HepG2 (cell line): ENCODE measurements at regions not wholly inside any gene's neighbourhood (a gene's known extent, or its start where the extent isn't known, plus 50 kb on each side); places are given as distances from the start of the nearest gene placed in this dataset.

Experiments
- ATAC-seq: fragments of 200-7000 bp; cut with Tn5 transposase; 3 replicates; pipeline ENCODE4 v1.9.1; 2020; ENCODE audit warnings: mild to moderate bottlenecking, moderate library complexity
- BruUV-seq: library from RNA; stranded (reverse); fragments of 400-500 nt; replicated peaks from 2 replicates; lab custom pipeline; 2021; lab: Mats Ljungman, UMichigan
- CTCF ChIA-PET: fragments of 300-600 bp; formaldehyde crosslinking; extraction: SDS; loops from one replicate; lab custom pipeline; 2021; ENCODE audit warnings: low total read pairs, inconsistent platforms, low intra/inter-chr PET ratio; lab: Yijun Ruan, JAX
- POLR2A ChIA-PET: fragments of 350-600 bp; sonication (Branson Sonifier 250); formaldehyde crosslinking; loops from one replicate; lab custom pipeline; 2020; ENCODE audit warnings: antibody characterized with exemption, inconsistent platforms; lab: Yijun Ruan, JAX
- DNase-seq: peaks from one replicate; pipeline ENCODE4 v3.0.0-alpha.2; 2015; ENCODE audit warnings: low spot score
- FAIRE-seq: peaks from 3 replicates; lab custom pipeline; 2011; peaks lifted over from hg19 to GRCh38; lab: Jason Lieb, UNC
- H2AFZ ChIP-seq: one replicate; pipeline ENCODE4 v1.6.1; 2011; ENCODE audit warnings: low read length, inconsistent platforms
- H3K27ac ChIP-seq: fragments of 300-600 bp; 3 replicates; pipeline ENCODE4 v1.8.0; 2011; ENCODE audit warnings: mixed run types, mild to moderate bottlenecking, mixed read lengths, low read length, inconsistent platforms; ENCODE audit not compliant: insufficient read depth; ENCODE audit errors: extremely low read length
- H3K27me3 ChIP-seq, 2 experiments: fragments of 200-600 bp in 1 of 2; 2 replicates in 1 of 2; 3 replicates in 1 of 2; pipeline versions ENCODE4 v1.6.0 to v1.8.0; 2011; ENCODE audit warnings: low read length in 2 of 2, mild to moderate bottlenecking in 2 of 2, moderate library complexity in 2 of 2, inconsistent platforms in 1 of 2; ENCODE audit not compliant: insufficient read depth in 2 of 2, control insufficient read depth in 1 of 2
- H3K36me3 ChIP-seq, 2 experiments: fragments of 200-600 bp in 1 of 2; replicated peaks in 1 of 2; 2 replicates in 1 of 2; 3 replicates in 1 of 2; pipeline versions ENCODE4 v1.5.1 to v1.8.0; 2011; ENCODE audit warnings: low read length in 2 of 2, inconsistent platforms in 1 of 2; ENCODE audit not compliant: insufficient read depth in 2 of 2, control insufficient read depth in 1 of 2
- H3K4me1 ChIP-seq: 2 replicates; pipeline ENCODE4 v1.5.1; 2012; ENCODE audit warnings: low read length, inconsistent platforms; ENCODE audit not compliant: insufficient read depth
- H3K4me2 ChIP-seq: 2 replicates; pipeline ENCODE4 v1.6.0; 2011; ENCODE audit warnings: low read depth, low read length, inconsistent platforms
- H3K4me3 ChIP-seq, 3 experiments: fragments of 200-600 bp in 1 of 3; sonication (generic), shearing (Covaris generic) in 1 of 3; replicated peaks in 1 of 3; 2 replicates each; pipeline ENCODE4 v1.5.1; 2011 to 2016; ENCODE audit warnings: low read length in 3 of 3, inconsistent platforms in 2 of 3, low read depth in 2 of 3, mild to moderate bottlenecking in 2 of 3, control low read depth in 1 of 3, mixed read lengths in 1 of 3; ENCODE audit not compliant: insufficient read depth in 1 of 3
- H3K79me2 ChIP-seq: one replicate; pipeline ENCODE4 v1.6.1; 2011; ENCODE audit warnings: low read length, inconsistent platforms; ENCODE audit not compliant: insufficient read depth
- H3K9ac ChIP-seq: 2 replicates; pipeline ENCODE4 v1.6.0; 2011; ENCODE audit warnings: mild to moderate bottlenecking, low read depth, low read length, inconsistent platforms; ENCODE audit not compliant: insufficient read depth
- H3K9me3 ChIP-seq: 2 replicates; pipeline ENCODE4 v1.5.1; 2012; ENCODE audit warnings: mild to moderate bottlenecking, low read length
- H4K20me1 ChIP-seq: 2 replicates; pipeline ENCODE4 v1.6.0; 2011; ENCODE audit warnings: inconsistent platforms, mild to moderate bottlenecking, low read length, moderate library complexity; ENCODE audit not compliant: insufficient read depth
- ATF5 ChIP-seq: sonication (generic); formaldehyde crosslinking; IDR thresholded peaks from 2 replicates; pipeline ENCODE4 v1.4.0; 2020; ENCODE audit warnings: mild to moderate bottlenecking, low read depth, missing genetic modification reagents
- HNF1B ChIP-seq: sonication (generic); formaldehyde crosslinking; IDR thresholded peaks from 2 replicates; pipeline ENCODE4 v1.5.1; 2020; ENCODE audit warnings: mild to moderate bottlenecking, moderate library complexity, missing genetic modification reagents
- SCMH1 ChIP-seq: sonication (generic); formaldehyde crosslinking; IDR thresholded peaks from 2 replicates; pipeline ENCODE4 v1.9.0; 2021; ENCODE audit warnings: missing genetic modification reagents, mild to moderate bottlenecking, borderline replicate concordance
- ZHX1 ChIP-seq: sonication (generic); formaldehyde crosslinking; IDR thresholded peaks from 2 replicates; pipeline ENCODE4 v1.8.1; 2022; ENCODE audit warnings: low read depth, mild to moderate bottlenecking, missing genetic modification reagents
- ZNF136 ChIP-seq: sonication (generic); formaldehyde crosslinking; IDR thresholded peaks from 2 replicates; pipeline ENCODE4 v1.8.1; 2022; ENCODE audit warnings: low read depth, mild to moderate bottlenecking, moderate library complexity, missing genetic modification reagents
- WGBS: methylation state at CpG from one replicate; pipeline ENCODE4 v1.1.6; 2017; ENCODE audit warnings: low lambda C conversion rate; 5-methylcytosine and 5-hydroxymethylcytosine counted together
- in situ Hi-C: cut with HindIII; loops from 2 replicates; pipeline ENCODE4 v1.10.0; 2017; ENCODE audit warnings: low pct_unique_long_range_greater_than_20kb; ENCODE audit not compliant: extremely low pct_ligation_motif_present
- intact Hi-C: fragments of 100-400 bp; cut with micrococcal nuclease; formaldehyde crosslinking; loops from one replicate; pipeline ENCODE4 v1.10.0; 2022; ENCODE audit not compliant: unreplicated experiment

- POLR2A ChIA-PET, result no interaction called here
- intact Hi-C loops, result no loop called here
- FAIRE-seq, result no peak
These were observed 570.9 kb downstream of the INHBA start for GRCh38 chr7:41131956-41132355.

More at GRCh38 chr7:41131956-41132355, 570.9 kb downstream of the INHBA start:
- H3K27me3 ChIP-seq, result no peaks in the 10 kb centered on the region
- H3K79me2 ChIP-seq, result no peaks in the 10 kb centered on the region
- H3K4me1 ChIP-seq, result no peaks in the 10 kb centered on the region
- in situ Hi-C loops, result no loop called here
- BruUV-seq, result no TSS peak
- no peak overlapping the region for H3K9ac ChIP-seq
- no peaks in the 10 kb centered on the region for H4K20me1 ChIP-seq
- H2AFZ ChIP-seq, result no peak overlapping the region
- no peak overlapping the region for H3K4me2 ChIP-seq
- CTCF ChIA-PET, result no interaction called here
- no peaks in the 10 kb centered on the region for H3K9me3 ChIP-seq
- ATAC-seq (no peak), DNase-seq (no peak)
- H3K4me3 ChIP-seq, result no peak overlapping the region
- TF ChIP-seq ZHX1 (CRISPR knock-in tag) (no peak), ZNF136 (no peak), HNF1B (CRISPR knock-in tag) (no peak), ATF5 (CRISPR knock-in tag) (no peak), SCMH1 (CRISPR knock-in tag) (no peak)
- 3% methylated on average over 6 of the region's 6 CpGs for WGBS
- H3K27ac ChIP-seq, result no peak overlapping the region
- H3K36me3 ChIP-seq, result no peaks in the 10 kb centered on the region
